HepG2 (cell line): ENCODE measurements at regions not wholly inside any gene's neighbourhood (a gene's known extent, or its start where the extent isn't known, plus 50 kb on each side); places are given as distances from the start of the nearest gene placed in this dataset.

ENCODE experiments used
- ATAC-seq: fragments of 200-7000 bp; cut with Tn5 transposase; 3 replicates; pipeline ENCODE4 v1.9.1; 2020; ENCODE audit warnings: mild to moderate bottlenecking, moderate library complexity
- BruUV-seq: library from RNA; stranded (reverse); fragments of 400-500 nt; replicated peaks from 2 replicates; lab custom pipeline; 2021; lab: Mats Ljungman, UMichigan
- CTCF ChIA-PET: fragments of 300-600 bp; formaldehyde crosslinking; extraction: SDS; loops from one replicate; lab custom pipeline; 2021; ENCODE audit warnings: low total read pairs, inconsistent platforms, low intra/inter-chr PET ratio; lab: Yijun Ruan, JAX
- POLR2A ChIA-PET: fragments of 350-600 bp; sonication (Branson Sonifier 250); formaldehyde crosslinking; loops from one replicate; lab custom pipeline; 2020; ENCODE audit warnings: antibody characterized with exemption, inconsistent platforms; lab: Yijun Ruan, JAX
- DNase-seq: peaks from one replicate; pipeline ENCODE4 v3.0.0-alpha.2; 2015; ENCODE audit warnings: low spot score
- FAIRE-seq: peaks from 3 replicates; lab custom pipeline; 2011; peaks lifted over from hg19 to GRCh38; lab: Jason Lieb, UNC
- H2AFZ ChIP-seq: one replicate; pipeline ENCODE4 v1.6.1; 2011; ENCODE audit warnings: low read length, inconsistent platforms
- H3K27ac ChIP-seq: fragments of 300-600 bp; 3 replicates; pipeline ENCODE4 v1.8.0; 2011; ENCODE audit warnings: mixed run types, mild to moderate bottlenecking, mixed read lengths, low read length, inconsistent platforms; ENCODE audit not compliant: insufficient read depth; ENCODE audit errors: extremely low read length
- H3K27me3 ChIP-seq, 2 experiments: fragments of 200-600 bp in 1 of 2; 2 replicates in 1 of 2; 3 replicates in 1 of 2; pipeline versions ENCODE4 v1.6.0 to v1.8.0; 2011; ENCODE audit warnings: low read length in 2 of 2, mild to moderate bottlenecking in 2 of 2, moderate library complexity in 2 of 2, inconsistent platforms in 1 of 2; ENCODE audit not compliant: insufficient read depth in 2 of 2, control insufficient read depth in 1 of 2
- H3K36me3 ChIP-seq, 2 experiments: fragments of 200-600 bp in 1 of 2; replicated peaks in 1 of 2; 2 replicates in 1 of 2; 3 replicates in 1 of 2; pipeline versions ENCODE4 v1.5.1 to v1.8.0; 2011; ENCODE audit warnings: low read length in 2 of 2, inconsistent platforms in 1 of 2; ENCODE audit not compliant: insufficient read depth in 2 of 2, control insufficient read depth in 1 of 2
- H3K4me1 ChIP-seq: 2 replicates; pipeline ENCODE4 v1.5.1; 2012; ENCODE audit warnings: low read length, inconsistent platforms; ENCODE audit not compliant: insufficient read depth
- H3K4me2 ChIP-seq: 2 replicates; pipeline ENCODE4 v1.6.0; 2011; ENCODE audit warnings: low read depth, low read length, inconsistent platforms
- H3K4me3 ChIP-seq, 3 experiments: fragments of 200-600 bp in 1 of 3; sonication (generic), shearing (Covaris generic) in 1 of 3; replicated peaks in 1 of 3; 2 replicates each; pipeline ENCODE4 v1.5.1; 2011 to 2016; ENCODE audit warnings: low read length in 3 of 3, inconsistent platforms in 2 of 3, low read depth in 2 of 3, mild to moderate bottlenecking in 2 of 3, control low read depth in 1 of 3, mixed read lengths in 1 of 3; ENCODE audit not compliant: insufficient read depth in 1 of 3
- H3K79me2 ChIP-seq: one replicate; pipeline ENCODE4 v1.6.1; 2011; ENCODE audit warnings: low read length, inconsistent platforms; ENCODE audit not compliant: insufficient read depth
- H3K9ac ChIP-seq: 2 replicates; pipeline ENCODE4 v1.6.0; 2011; ENCODE audit warnings: mild to moderate bottlenecking, low read depth, low read length, inconsistent platforms; ENCODE audit not compliant: insufficient read depth
- H3K9me3 ChIP-seq: 2 replicates; pipeline ENCODE4 v1.5.1; 2012; ENCODE audit warnings: mild to moderate bottlenecking, low read length
- H4K20me1 ChIP-seq: 2 replicates; pipeline ENCODE4 v1.6.0; 2011; ENCODE audit warnings: inconsistent platforms, mild to moderate bottlenecking, low read length, moderate library complexity; ENCODE audit not compliant: insufficient read depth
- ATF7 ChIP-seq, 2 experiments: fragments of 450-650 bp in 1 of 2; sonication (generic) in 1 of 2; formaldehyde crosslinking in 1 of 2; IDR thresholded peaks; 2 replicates each; pipeline versions ENCODE4 v1.4.0 to v1.6.1; 2016 to 2020; ENCODE audit warnings: antibody characterized with exemption in 1 of 2, mild to moderate bottlenecking in 1 of 2, missing genetic modification reagents in 1 of 2
- CBFB ChIP-seq: sonication (generic); formaldehyde crosslinking; IDR thresholded peaks from 2 replicates; pipeline ENCODE4 v1.4.0; 2020; ENCODE audit warnings: missing genetic modification reagents
- CREB1 ChIP-seq, 2 experiments: fragments of 450-650 bp in 1 of 2; IDR thresholded peaks; 2 replicates each; pipeline ENCODE4 v1.6.1; 2016 to 2017; ENCODE audit warnings: control low read depth in 1 of 2, mild to moderate bottlenecking in 1 of 2, missing compliant biosample characterization in 1 of 2, missing genetic modification characterization in 1 of 2
- FOXA3 ChIP-seq: IDR thresholded peaks from 2 replicates; pipeline ENCODE4 v1.6.1; 2016; ENCODE audit warnings: missing genetic modification reagents, missing compliant biosample characterization
- GATAD1 ChIP-seq: IDR thresholded peaks from 2 replicates; pipeline ENCODE4 v1.6.1; 2016; ENCODE audit warnings: missing genetic modification reagents, missing compliant biosample characterization
- HDAC6 ChIP-seq: fragments of 200-600 bp; sonication (generic); IDR thresholded peaks from 2 replicates; pipeline ENCODE4 v1.7.0; 2017; ENCODE audit warnings: mild to moderate bottlenecking, antibody characterized with exemption, low read length, low read depth
- STAT5B ChIP-seq: sonication (generic); formaldehyde crosslinking; IDR thresholded peaks from 2 replicates; pipeline ENCODE4 v1.4.0; 2020; ENCODE audit warnings: missing genetic modification reagents
- ZIK1 ChIP-seq: sonication (generic); formaldehyde crosslinking; IDR thresholded peaks from 2 replicates; pipeline ENCODE4 v1.5.0; 2020; ENCODE audit warnings: mild to moderate bottlenecking, low read depth, missing genetic modification reagents, borderline replicate concordance
- WGBS: methylation state at CpG from one replicate; pipeline ENCODE4 v1.1.6; 2017; ENCODE audit warnings: low lambda C conversion rate; 5-methylcytosine and 5-hydroxymethylcytosine counted together
- in situ Hi-C: cut with HindIII; loops from 2 replicates; pipeline ENCODE4 v1.10.0; 2017; ENCODE audit warnings: low pct_unique_long_range_greater_than_20kb; ENCODE audit not compliant: extremely low pct_ligation_motif_present
- intact Hi-C: fragments of 100-400 bp; cut with micrococcal nuclease; formaldehyde crosslinking; loops from one replicate; pipeline ENCODE4 v1.10.0; 2022; ENCODE audit not compliant: unreplicated experiment
- TF ChIP-seq, protein P1 (sequence below): sonication (generic); formaldehyde crosslinking; IDR thresholded peaks from 2 replicates; pipeline ENCODE4 v1.8.0; 2023; ENCODE audit warnings: mild to moderate bottlenecking, missing genetic modification reagents
- TF ChIP-seq, protein P2 (sequence below): sonication (generic); formaldehyde crosslinking; IDR thresholded peaks from 2 replicates; pipeline ENCODE4 v1.4.0; 2020; ENCODE audit warnings: missing genetic modification reagents; ENCODE audit errors: not compliant biosample characterization
- TF ChIP-seq, protein P3 (sequence below): sonication (generic); formaldehyde crosslinking; IDR thresholded peaks from 2 replicates; pipeline ENCODE4 v1.4.0; 2020; ENCODE audit warnings: missing genetic modification reagents, borderline replicate concordance
- TF ChIP-seq, protein P4 (sequence below): IDR thresholded peaks from 2 replicates; pipeline ENCODE4 v1.6.1; 2016; ENCODE audit warnings: missing biosample characterization, missing genetic modification reagents, low read depth

DNA sequence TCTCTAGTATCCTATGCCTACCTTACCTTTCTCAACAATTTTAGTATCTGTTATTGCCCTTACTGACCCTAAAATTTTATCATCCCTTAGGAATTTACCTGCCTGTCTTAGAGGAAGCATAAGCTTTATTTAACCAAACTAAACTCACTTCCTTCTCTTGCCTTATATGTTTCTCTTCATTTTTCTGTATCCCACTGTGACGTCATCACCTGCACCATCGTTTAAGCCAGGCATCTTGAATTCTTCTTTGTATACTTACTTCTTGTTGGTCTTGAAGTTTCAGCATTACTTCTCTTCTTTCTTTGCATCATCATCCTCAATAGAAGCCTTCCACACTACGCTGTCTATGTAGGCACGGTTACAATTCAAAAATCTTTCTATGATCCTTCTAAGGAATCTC lies 231.0 kb upstream of the SMIM30 start:
- TF ChIP-seq, protein P1, sequence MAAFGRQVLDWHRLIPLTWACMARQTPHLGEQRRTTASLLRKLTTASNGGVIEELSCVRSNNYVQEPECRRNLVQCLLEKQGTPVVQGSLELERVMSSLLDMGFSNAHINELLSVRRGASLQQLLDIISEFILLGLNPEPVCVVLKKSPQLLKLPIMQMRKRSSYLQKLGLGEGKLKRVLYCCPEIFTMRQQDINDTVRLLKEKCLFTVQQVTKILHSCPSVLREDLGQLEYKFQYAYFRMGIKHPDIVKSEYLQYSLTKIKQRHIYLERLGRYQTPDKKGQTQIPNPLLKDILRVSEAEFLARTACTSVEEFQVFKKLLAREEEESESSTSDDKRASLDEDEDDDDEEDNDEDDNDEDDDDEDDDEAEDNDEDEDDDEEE = no peak
- TF ChIP-seq CBFB (CRISPR knock-in tag) (no peak), CREB1 (IDR thresholded peaks at IDR 0.05) (peak; percentile 99), CREB1 (CRISPR knock-in tag; IDR thresholded peaks at IDR 0.05) (no peak), HDAC6 (no peak), ZIK1 (CRISPR knock-in tag) (no peak), STAT5B (CRISPR knock-in tag) (no peak), ATF7 (IDR thresholded peaks at IDR 0.05) (peak; percentile 97), ATF7 (CRISPR knock-in tag; IDR thresholded peaks at IDR 0.05) (no peak), FOXA3 (no peak), GATAD1 (no peak)
- TF ChIP-seq, protein P2, sequence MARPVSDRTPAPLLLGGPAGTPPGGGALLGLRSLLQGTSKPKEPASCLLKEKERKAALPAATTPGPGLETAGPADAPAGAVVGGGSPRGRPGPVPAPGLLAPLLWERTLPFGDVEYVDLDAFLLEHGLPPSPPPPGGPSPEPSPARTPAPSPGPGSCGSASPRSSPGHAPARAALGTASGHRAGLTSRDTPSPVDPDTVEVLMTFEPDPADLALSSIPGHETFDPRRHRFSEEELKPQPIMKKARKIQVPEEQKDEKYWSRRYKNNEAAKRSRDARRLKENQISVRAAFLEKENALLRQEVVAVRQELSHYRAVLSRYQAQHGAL (CRISPR knock-in tag) = no peak
- TF ChIP-seq, protein P3, sequence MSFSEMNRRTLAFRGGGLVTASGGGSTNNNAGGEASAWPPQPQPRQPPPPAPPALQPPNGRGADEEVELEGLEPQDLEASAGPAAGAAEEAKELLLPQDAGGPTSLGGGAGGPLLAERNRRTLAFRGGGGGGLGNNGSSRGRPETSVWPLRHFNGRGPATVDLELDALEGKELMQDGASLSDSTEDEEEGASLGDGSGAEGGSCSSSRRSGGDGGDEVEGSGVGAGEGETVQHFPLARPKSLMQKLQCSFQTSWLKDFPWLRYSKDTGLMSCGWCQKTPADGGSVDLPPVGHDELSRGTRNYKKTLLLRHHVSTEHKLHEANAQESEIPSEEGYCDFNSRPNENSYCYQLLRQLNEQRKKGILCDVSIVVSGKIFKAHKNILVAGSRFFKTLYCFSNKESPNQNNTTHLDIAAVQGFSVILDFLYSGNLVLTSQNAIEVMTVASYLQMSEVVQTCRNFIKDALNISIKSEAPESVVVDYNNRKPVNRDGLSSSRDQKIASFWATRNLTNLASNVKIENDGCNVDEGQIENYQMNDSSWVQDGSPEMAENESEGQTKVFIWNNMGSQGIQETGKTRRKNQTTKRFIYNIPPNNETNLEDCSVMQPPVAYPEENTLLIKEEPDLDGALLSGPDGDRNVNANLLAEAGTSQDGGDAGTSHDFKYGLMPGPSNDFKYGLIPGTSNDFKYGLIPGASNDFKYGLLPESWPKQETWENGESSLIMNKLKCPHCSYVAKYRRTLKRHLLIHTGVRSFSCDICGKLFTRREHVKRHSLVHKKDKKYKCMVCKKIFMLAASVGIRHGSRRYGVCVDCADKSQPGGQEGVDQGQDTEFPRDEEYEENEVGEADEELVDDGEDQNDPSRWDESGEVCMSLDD (CRISPR knock-in tag) = no peak
- TF ChIP-seq, protein P4, sequence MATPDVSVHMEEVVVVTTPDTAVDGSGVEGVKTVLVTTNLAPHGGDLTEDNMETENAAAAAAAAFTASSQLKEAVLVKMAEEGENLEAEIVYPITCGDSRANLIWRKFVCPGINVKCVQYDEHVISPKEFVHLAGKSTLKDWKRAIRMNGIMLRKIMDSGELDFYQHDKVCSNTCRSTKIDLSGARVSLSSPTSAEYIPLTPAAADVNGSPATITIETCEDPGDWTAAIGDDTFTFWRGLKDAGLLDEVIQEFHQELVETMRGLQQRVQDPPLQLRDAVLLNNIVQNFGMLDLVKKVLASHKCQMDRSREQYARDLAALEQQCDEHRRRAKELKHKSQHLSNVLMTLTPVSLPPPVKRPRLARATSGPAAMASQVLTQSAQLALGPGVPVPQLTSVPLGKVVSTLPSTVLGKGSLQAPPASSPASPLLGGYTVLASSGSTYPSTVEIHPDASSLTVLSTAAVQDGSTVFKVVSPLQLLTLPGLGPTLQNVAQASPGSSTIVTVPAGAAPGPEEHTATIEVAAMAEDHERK (CRISPR knock-in tag) = no peak
- Histone ChIP-seq H3K27ac (no peak overlapping the region), H3K4me3 (no peak overlapping the region), H3K27me3 (no peaks in the 10 kb centered on the region), H4K20me1 (no peaks in the 10 kb centered on the region), H3K79me2 (no peaks in the 10 kb centered on the region), H3K4me1 (no peaks in the 10 kb centered on the region), H3K9ac (no peak overlapping the region), H2AFZ (no peak overlapping the region), H3K4me2 (no peak overlapping the region), H3K36me3 (no peaks in the 10 kb centered on the region), H3K9me3 (no peaks in the 10 kb centered on the region)
- WGBS = 3% methylated on average over 4 of the region's 4 CpGs
- ChIA-PET POLR2A (no interaction called here), CTCF (no interaction called here)
- DNase-seq (no peak), ATAC-seq (no peak), FAIRE-seq (no peak)
- no TSS peak for BruUV-seq
- in situ Hi-C loops (no loop called here), intact Hi-C loops (no loop called here)
